ENCODE measurements at regions not wholly inside any gene's neighbourhood (a gene's known extent, or its start where the extent isn't known, plus 50 kb on each side); places are given as distances from the start of the nearest gene placed in this dataset.
A peak's percentile ranks its signal among the peaks of the same experiment; 100 is the strongest.

- H3K9me3 ChIP-seq (replicated peaks; ENCODE audit: control insufficient read depth, insufficient read depth, low read length): no peaks in the 10 kb centered on the region
- FAIRE-seq: no peak
- peak overlapping the region; percentile 31 for H3K4me2 ChIP-seq (ENCODE audit: insufficient read depth, low read length)
- no peak overlapping the region for H2AFZ ChIP-seq (ENCODE audit: low read depth, low read length)
- peak; percentile 25 for DNase-seq (ENCODE audit: low read depth, low spot score)
- no peaks in the 10 kb centered on the region for H3K27me3 ChIP-seq (ENCODE audit: control insufficient read depth in 2 of 2, insufficient read depth in 2 of 2, low read length in 2 of 2)
- no peaks in the 10 kb centered on the region for H3K79me2 ChIP-seq (ENCODE audit: control insufficient read depth, insufficient read depth, low read length)
- no peaks in the 10 kb centered on the region for H3K36me3 ChIP-seq (ENCODE audit: control insufficient read depth in 2 of 2, extremely low read depth in 1 of 2, insufficient read depth in 2 of 2, low read length in 2 of 2)
- H3K9me1 ChIP-seq (replicated peaks; ENCODE audit: control insufficient read depth, extremely low read depth, insufficient read depth, low read length): no peaks in the 10 kb centered on the region
- H3K27ac ChIP-seq (ENCODE audit: insufficient read depth, low read depth, low read length): no peak overlapping the region
- TF ChIP-seq CTCF (IDR thresholded peaks at IDR 0.05; ENCODE audit: extremely low read depth in 1 of 2, insufficient read depth in 1 of 2, low read depth in 1 of 2, low read length in 2 of 2): no peak
- TF ChIP-seq MAX (IDR thresholded peaks at IDR 0.05; ENCODE audit: insufficient read depth, insufficient read length): no peak
- no peak for TF ChIP-seq POLR2AphosphoS5 (IDR thresholded peaks at IDR 0.05; ENCODE audit: insufficient read depth, low read depth, low read length)
- TF ChIP-seq FOS (IDR thresholded peaks at IDR 0.05; ENCODE audit: borderline replicate concordance, insufficient read depth, low read length): peak; percentile 63
- peak; percentile 40 for TF ChIP-seq GATA2 (IDR thresholded peaks at IDR 0.05; ENCODE audit: insufficient read depth, insufficient read length, low read depth, low read length)
- no peak for TF ChIP-seq EZH2 (IDR thresholded peaks at IDR 0.05; ENCODE audit: borderline replicate concordance, low read depth, low read length, severe bottlenecking)
- intact Hi-C loops (cut with micrococcal nuclease) (no loop called here), dilution Hi-C loops (cut with MboI; ENCODE audit: extremely low pct_ligation_motif_present, low sequenced_read_pairs) (no loop called here)
- H4K20me1 ChIP-seq (replicated peaks; ENCODE audit: control insufficient read depth, extremely low read depth, insufficient read depth, low read length): no peaks in the 10 kb centered on the region
- no TSS peak for BruUV-seq (replicated peaks)
- POLR2A ChIA-PET: no interaction called here
- CTCF ChIA-PET: interaction anchor here (0.9 to 1.8 kb wide), 4 partner anchors 8 to 44 kb away, joined by 3 to 9 read pairs (median 4); no protein-coding TSS in a partner anchor
- H3K4me1 ChIP-seq (ENCODE audit: control insufficient read depth, extremely low read depth, insufficient read depth, low read length): peaks cover 11% of the 10 kb centered on the region
- H3K4me3 ChIP-seq (replicated peaks in 1 of 3; ENCODE audit: insufficient read depth in 1 of 3, low read depth in 1 of 3, low read length in 3 of 3): no peak overlapping the region
- no peak overlapping the region for H3K9ac ChIP-seq (replicated peaks; ENCODE audit: extremely low read depth, insufficient read depth, low read length)
These were observed 81.0 kb upstream of the GOLGA8B start for GRCh38 chr15:34664418-34664817.
